Brain microvascular endothelial cell (primary cell): ENCODE measurements at regions not wholly inside any gene's neighbourhood (a gene's known extent, or its start where the extent isn't known, plus 50 kb on each side); places are given as distances from the start of the nearest gene placed in this dataset.

Experiments used
- DNase-seq: peaks from one replicate; pipeline ENCODE4 v3.0.0-alpha.2; 2020
- H3K27ac ChIP-seq: fragments of 250-450 bp; sonication (Bioruptor Pico); 2 replicates; pipeline ENCODE4 v1.5.1; 2020; ENCODE audit warnings: mild to moderate bottlenecking, moderate library complexity
- H3K27me3 ChIP-seq: fragments of 250-450 bp; sonication (Bioruptor Pico); replicated peaks from 2 replicates; pipeline ENCODE4 v1.5.1; 2020; ENCODE audit warnings: mild to moderate bottlenecking
- H3K36me3 ChIP-seq: fragments of 250-450 bp; sonication (Bioruptor Pico); replicated peaks from 2 replicates; pipeline ENCODE4 v1.5.1; 2020; ENCODE audit warnings: mild to moderate bottlenecking
- H3K4me3 ChIP-seq: 2 replicates; pipeline ENCODE4 v1.5.1; 2011; ENCODE audit warnings: low read depth, mild to moderate bottlenecking, control low read depth, low read length, moderate library complexity
- CTCF ChIP-seq: IDR thresholded peaks from 2 replicates; pipeline ENCODE4 v1.5.1; 2011; ENCODE audit warnings: low read depth, mild to moderate bottlenecking, moderate library complexity, low read length, control low read depth, inconsistent platforms; ENCODE audit errors: missing control alignments
- in situ Hi-C: cut with HindIII; loops from 2 replicates; pipeline ENCODE4 v1.10.0; 2017; ENCODE audit warnings: low sequenced_read_pairs, low pct_ligation_motif_present

- in situ Hi-C loops: no loop called here
- DNase-seq: no peak
- H3K27ac ChIP-seq: no peak overlapping the region
- H3K27me3 ChIP-seq: no peaks in the 10 kb centered on the region
- no peak for TF ChIP-seq CTCF
- no peak overlapping the region for H3K4me3 ChIP-seq
- no peaks in the 10 kb centered on the region for H3K36me3 ChIP-seq
These were observed 184.6 kb downstream of the ST6GAL2 start for GRCh38 chr2:106701203-106702022.

DNA sequence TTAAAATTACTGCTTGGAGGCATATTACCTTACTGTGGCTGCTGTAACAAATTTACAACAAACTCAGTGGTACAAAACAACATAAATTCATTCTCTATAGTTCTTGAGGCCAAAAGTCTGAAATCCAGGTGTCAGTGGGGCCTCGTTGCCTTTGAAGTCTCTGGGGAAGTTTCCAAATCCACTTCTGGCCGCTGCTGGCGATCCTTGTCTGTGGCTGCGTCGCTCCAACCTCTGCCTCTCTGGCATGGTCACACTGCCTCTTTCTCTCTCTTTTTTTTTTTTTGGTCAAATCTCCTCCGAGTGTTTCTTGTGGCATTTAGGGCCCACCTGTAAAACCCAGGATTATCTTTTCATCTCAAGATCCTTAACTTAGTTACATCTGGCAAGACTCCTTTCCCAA lies 182.8 kb downstream of the ST6GAL2 start:
- no peak overlapping the region for H3K4me3 ChIP-seq
- DNase-seq: no peak
- no peak overlapping the region for H3K27ac ChIP-seq
- no peak for TF ChIP-seq CTCF
- in situ Hi-C loops: no loop called here
- H3K27me3 ChIP-seq: no peaks in the 10 kb centered on the region
- no peaks in the 10 kb centered on the region for H3K36me3 ChIP-seq

DNA sequence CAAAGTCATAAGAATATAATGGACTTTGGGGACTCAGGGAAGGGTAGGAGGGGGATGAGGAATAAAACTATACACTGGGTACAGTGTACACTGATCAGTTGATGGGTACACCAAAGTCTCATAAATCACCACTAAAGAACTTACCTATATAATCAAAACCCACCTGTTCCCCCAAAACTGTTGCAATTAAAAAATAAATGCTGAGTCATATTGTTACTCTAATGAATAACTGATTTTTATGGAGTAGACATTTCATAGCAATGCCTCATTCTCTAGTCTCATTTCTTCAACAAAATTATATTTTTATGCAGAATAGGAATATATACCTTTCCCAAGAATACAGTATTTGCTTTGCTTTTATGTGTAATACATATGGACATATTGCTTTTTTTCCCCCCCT lies 181.2 kb downstream of the ST6GAL2 start:
- DNase-seq: no peak
- H3K27me3 ChIP-seq: no peaks in the 10 kb centered on the region
- no peak overlapping the region for H3K27ac ChIP-seq
- no peak overlapping the region for H3K4me3 ChIP-seq
- TF ChIP-seq CTCF: no peak
- no peaks in the 10 kb centered on the region for H3K36me3 ChIP-seq
- in situ Hi-C loops: no loop called here

- no peak for TF ChIP-seq CTCF
- no peaks in the 10 kb centered on the region for H3K27me3 ChIP-seq
- no peak overlapping the region for H3K27ac ChIP-seq
- no peak overlapping the region for H3K4me3 ChIP-seq
- no peaks in the 10 kb centered on the region for H3K36me3 ChIP-seq
- no peak for DNase-seq
- in situ Hi-C loops: no loop called here
These were observed 180.1 kb downstream of the ST6GAL2 start for GRCh38 chr2:106705877-106706276.

- H3K27ac ChIP-seq: no peak overlapping the region
- H3K36me3 ChIP-seq: no peaks in the 10 kb centered on the region
- no peak for DNase-seq
- no peak overlapping the region for H3K4me3 ChIP-seq
- TF ChIP-seq CTCF: no peak
- in situ Hi-C loops: no loop called here
- no peaks in the 10 kb centered on the region for H3K27me3 ChIP-seq
These were observed 179.7 kb downstream of the ST6GAL2 start for GRCh38 chr2:106706283-106706682.

DNA sequence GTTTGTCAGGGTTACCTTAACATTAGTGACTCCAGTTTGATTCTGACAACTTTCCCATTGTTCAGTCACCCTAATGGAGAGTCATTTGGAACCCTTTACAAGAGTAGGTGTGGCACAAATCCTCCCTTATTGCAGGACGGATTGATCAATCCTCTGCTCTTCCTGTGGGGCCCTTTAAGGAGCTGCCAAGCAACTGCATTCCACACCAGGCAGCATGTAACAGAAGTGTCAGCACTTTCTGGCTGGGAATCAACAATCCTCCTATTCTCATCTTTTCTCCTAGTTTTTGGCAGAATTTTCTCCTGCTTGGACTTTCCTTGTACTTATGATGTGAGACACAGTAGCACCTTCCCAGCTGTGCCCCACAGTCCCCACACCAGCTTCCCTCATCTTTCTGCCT lies 177.8 kb downstream of the ST6GAL2 start:
- no peak overlapping the region for H3K27ac ChIP-seq
- no peak for TF ChIP-seq CTCF
- no peak overlapping the region for H3K4me3 ChIP-seq
- no peaks in the 10 kb centered on the region for H3K36me3 ChIP-seq
- no peaks in the 10 kb centered on the region for H3K27me3 ChIP-seq
- no peak for DNase-seq
- in situ Hi-C loops: no loop called here
